ENCODE measurements at regions not wholly inside any gene's neighbourhood (a gene's known extent, or its start where the extent isn't known, plus 50 kb on each side); places are given as distances from the start of the nearest gene placed in this dataset.

- DNase-seq: no peak
Measured at GRCh38 chr1:208298593-208299269, 54.5 kb upstream of the PLXNA2 start.

GRCh38 chr1:208300084-208300770 is 56.0 kb upstream of the PLXNA2 start:
- no peak for DNase-seq

- DNase-seq: no peak
Measured at GRCh38 chr1:208302699-208303238, 58.6 kb upstream of the PLXNA2 start.

GRCh38 chr1:208303743-208304712 is 59.8 kb upstream of the PLXNA2 start:
- no peak for DNase-seq

- DNase-seq: no peak
Measured at GRCh38 chr1:208308221-208308620, 64.0 kb upstream of the PLXNA2 start.

- DNase-seq: no peak
Measured at GRCh38 chr1:208309771-208310170, 65.6 kb upstream of the PLXNA2 start.

GRCh38 chr1:208312706-208313105 is 68.5 kb upstream of the PLXNA2 start:
- no peak for DNase-seq

- no peak for DNase-seq
Measured at GRCh38 chr1:208314431-208314830, 70.2 kb upstream of the PLXNA2 start.

GRCh38 chr1:208318150-208318734 is 74.1 kb upstream of the PLXNA2 start:
- no peak for DNase-seq

GRCh38 chr1:208324005-208324404 is 79.8 kb upstream of the PLXNA2 start:
- no peak for DNase-seq

- no peak for DNase-seq
Measured at GRCh38 chr1:208326033-208326432, 81.8 kb upstream of the PLXNA2 start.

GRCh38 chr1:208329300-208329699 is 85.1 kb upstream of the PLXNA2 start:
- DNase-seq: no peak

- DNase-seq: no peak
Measured at GRCh38 chr1:208332036-208332773, 88.0 kb upstream of the PLXNA2 start.

- no peak for DNase-seq
Measured at GRCh38 chr1:208332774-208333126, 88.6 kb upstream of the PLXNA2 start.

GRCh38 chr1:208333676-208334075 is 89.5 kb upstream of the PLXNA2 start:
- no peak for DNase-seq

- DNase-seq: no peak
Measured at GRCh38 chr1:208335371-208336136, 91.4 kb upstream of the PLXNA2 start.

- no peak for DNase-seq
Measured at GRCh38 chr1:208336137-208336518, 91.9 kb upstream of the PLXNA2 start.

- DNase-seq: no peak
Measured at GRCh38 chr1:208339911-208340310, 95.7 kb upstream of the PLXNA2 start.

- no peak for DNase-seq
Measured at GRCh38 chr1:208343226-208343625, 99.0 kb upstream of the PLXNA2 start.

GRCh38 chr1:208344202-208344857 is 100.1 kb upstream of the PLXNA2 start:
- no peak for DNase-seq

GRCh38 chr1:208347191-208347590 is 103.0 kb upstream of the PLXNA2 start:
- DNase-seq: no peak
